HepG2 (cell line): ENCODE measurements at regions not wholly inside any gene's neighbourhood (a gene's known extent, or its start where the extent isn't known, plus 50 kb on each side); places are given as distances from the start of the nearest gene placed in this dataset.

Experiments used
- ATAC-seq: fragments of 200-7000 bp; cut with Tn5 transposase; 3 replicates; pipeline ENCODE4 v1.9.1; 2020; ENCODE audit warnings: mild to moderate bottlenecking, moderate library complexity
- BruUV-seq: library from RNA; stranded (reverse); fragments of 400-500 nt; replicated peaks from 2 replicates; lab custom pipeline; 2021; lab: Mats Ljungman, UMichigan
- CTCF ChIA-PET: fragments of 300-600 bp; formaldehyde crosslinking; extraction: SDS; loops from one replicate; lab custom pipeline; 2021; ENCODE audit warnings: low total read pairs, inconsistent platforms, low intra/inter-chr PET ratio; lab: Yijun Ruan, JAX
- POLR2A ChIA-PET: fragments of 350-600 bp; sonication (Branson Sonifier 250); formaldehyde crosslinking; loops from one replicate; lab custom pipeline; 2020; ENCODE audit warnings: antibody characterized with exemption, inconsistent platforms; lab: Yijun Ruan, JAX
- DNase-seq: peaks from one replicate; pipeline ENCODE4 v3.0.0-alpha.2; 2015; ENCODE audit warnings: low spot score
- FAIRE-seq: peaks from 3 replicates; lab custom pipeline; 2011; peaks lifted over from hg19 to GRCh38; lab: Jason Lieb, UNC
- H2AFZ ChIP-seq: one replicate; pipeline ENCODE4 v1.6.1; 2011; ENCODE audit warnings: low read length, inconsistent platforms
- H3K27ac ChIP-seq: fragments of 300-600 bp; 3 replicates; pipeline ENCODE4 v1.8.0; 2011; ENCODE audit warnings: mixed run types, mild to moderate bottlenecking, mixed read lengths, low read length, inconsistent platforms; ENCODE audit not compliant: insufficient read depth; ENCODE audit errors: extremely low read length
- H3K27me3 ChIP-seq, 2 experiments: fragments of 200-600 bp in 1 of 2; 2 replicates in 1 of 2; 3 replicates in 1 of 2; pipeline versions ENCODE4 v1.6.0 to v1.8.0; 2011; ENCODE audit warnings: low read length in 2 of 2, mild to moderate bottlenecking in 2 of 2, moderate library complexity in 2 of 2, inconsistent platforms in 1 of 2; ENCODE audit not compliant: insufficient read depth in 2 of 2, control insufficient read depth in 1 of 2
- H3K36me3 ChIP-seq, 2 experiments: fragments of 200-600 bp in 1 of 2; replicated peaks in 1 of 2; 2 replicates in 1 of 2; 3 replicates in 1 of 2; pipeline versions ENCODE4 v1.5.1 to v1.8.0; 2011; ENCODE audit warnings: low read length in 2 of 2, inconsistent platforms in 1 of 2; ENCODE audit not compliant: insufficient read depth in 2 of 2, control insufficient read depth in 1 of 2
- H3K4me1 ChIP-seq: 2 replicates; pipeline ENCODE4 v1.5.1; 2012; ENCODE audit warnings: low read length, inconsistent platforms; ENCODE audit not compliant: insufficient read depth
- H3K4me2 ChIP-seq: 2 replicates; pipeline ENCODE4 v1.6.0; 2011; ENCODE audit warnings: low read depth, low read length, inconsistent platforms
- H3K4me3 ChIP-seq, 3 experiments: fragments of 200-600 bp in 1 of 3; sonication (generic), shearing (Covaris generic) in 1 of 3; replicated peaks in 1 of 3; 2 replicates each; pipeline ENCODE4 v1.5.1; 2011 to 2016; ENCODE audit warnings: low read length in 3 of 3, inconsistent platforms in 2 of 3, low read depth in 2 of 3, mild to moderate bottlenecking in 2 of 3, control low read depth in 1 of 3, mixed read lengths in 1 of 3; ENCODE audit not compliant: insufficient read depth in 1 of 3
- H3K79me2 ChIP-seq: one replicate; pipeline ENCODE4 v1.6.1; 2011; ENCODE audit warnings: low read length, inconsistent platforms; ENCODE audit not compliant: insufficient read depth
- H3K9ac ChIP-seq: 2 replicates; pipeline ENCODE4 v1.6.0; 2011; ENCODE audit warnings: mild to moderate bottlenecking, low read depth, low read length, inconsistent platforms; ENCODE audit not compliant: insufficient read depth
- H3K9me3 ChIP-seq: 2 replicates; pipeline ENCODE4 v1.5.1; 2012; ENCODE audit warnings: mild to moderate bottlenecking, low read length
- H4K20me1 ChIP-seq: 2 replicates; pipeline ENCODE4 v1.6.0; 2011; ENCODE audit warnings: inconsistent platforms, mild to moderate bottlenecking, low read length, moderate library complexity; ENCODE audit not compliant: insufficient read depth
- CEBPB ChIP-seq: IDR thresholded peaks from 2 replicates; pipeline ENCODE4 v1.6.1; 2011; ENCODE audit warnings: low read depth, low read length, improper control_type of control experiment, borderline replicate concordance
- FOSL2 ChIP-seq: sonication (generic); formaldehyde crosslinking; IDR thresholded peaks from 2 replicates; pipeline ENCODE4 v1.4.0; 2020; ENCODE audit warnings: missing genetic modification reagents
- HNF1A ChIP-seq, 2 experiments: sonication (generic) in 1 of 2; formaldehyde crosslinking in 1 of 2; IDR thresholded peaks; 2 replicates each; pipeline versions ENCODE4 v1.4.0 to v1.6.1; 2016 to 2020; ENCODE audit warnings: borderline replicate concordance in 1 of 2, low read depth in 1 of 2, mild to moderate bottlenecking in 1 of 2, missing genetic modification reagents in 1 of 2
- KDM2A ChIP-seq: sonication (generic); formaldehyde crosslinking; IDR thresholded peaks from 2 replicates; pipeline ENCODE4 v1.4.0; 2020; ENCODE audit warnings: low read depth, missing genetic modification reagents, borderline replicate concordance
- MNT ChIP-seq: fragments of 450-650 bp; IDR thresholded peaks from 2 replicates; pipeline ENCODE4 v1.6.1; 2016
- RBM39 ChIP-seq: fragments of 200-400 bp; formaldehyde crosslinking; IDR thresholded peaks from one replicate; pipeline ENCODE4 v1.6.1; 2018; ENCODE audit warnings: antibody characterized with exemption, mild to moderate bottlenecking, low read depth, low read length; ENCODE audit not compliant: poor library complexity, severe bottlenecking
- RERE ChIP-seq: IDR thresholded peaks from 2 replicates; pipeline ENCODE4 v1.6.1; 2016; ENCODE audit warnings: low read depth, missing genetic modification reagents, missing compliant biosample characterization
- SP2 ChIP-seq: sonication (generic); formaldehyde crosslinking; IDR thresholded peaks from 2 replicates; pipeline ENCODE4 v1.5.1; 2020; ENCODE audit warnings: mild to moderate bottlenecking, missing genetic modification reagents
- ZNF350 ChIP-seq: sonication (generic); formaldehyde crosslinking; IDR thresholded peaks from 2 replicates; pipeline ENCODE4 v1.4.0; 2020; ENCODE audit warnings: mild to moderate bottlenecking, low read depth, missing genetic modification reagents, borderline replicate concordance
- ZNF839 ChIP-seq: sonication (generic); formaldehyde crosslinking; IDR thresholded peaks from 2 replicates; pipeline ENCODE4 v1.4.0; 2020; ENCODE audit warnings: missing genetic modification reagents, mild to moderate bottlenecking, borderline replicate concordance
- WGBS: methylation state at CpG from one replicate; pipeline ENCODE4 v1.1.6; 2017; ENCODE audit warnings: low lambda C conversion rate; 5-methylcytosine and 5-hydroxymethylcytosine counted together
- in situ Hi-C: cut with HindIII; loops from 2 replicates; pipeline ENCODE4 v1.10.0; 2017; ENCODE audit warnings: low pct_unique_long_range_greater_than_20kb; ENCODE audit not compliant: extremely low pct_ligation_motif_present
- intact Hi-C: fragments of 100-400 bp; cut with micrococcal nuclease; formaldehyde crosslinking; loops from one replicate; pipeline ENCODE4 v1.10.0; 2022; ENCODE audit not compliant: unreplicated experiment

- POLR2A ChIA-PET, result no interaction called here
- TF ChIP-seq CEBPB (peak; percentile 12; the same call in 1 of the 2 replicates), SP2 (CRISPR knock-in tag) (no peak), RERE (CRISPR knock-in tag) (no peak), HNF1A (IDR thresholded peaks at IDR 0.05; ENCODE audit: low read depth) (no peak), HNF1A (CRISPR knock-in tag; IDR thresholded peaks at IDR 0.05; ENCODE audit: borderline replicate concordance) (no peak), RBM39 (no peak), MNT (peak; percentile 72), ZNF839 (CRISPR knock-in tag) (no peak), KDM2A (CRISPR knock-in tag) (no peak), FOSL2 (CRISPR knock-in tag) (0 out of 2 replicates have a peak, but pooled peaks have one; percentile 12), ZNF350 (CRISPR knock-in tag) (no peak)
- TF ChIP-seq, all 625 proteins: peak for 3
- H2AFZ ChIP-seq, result no peak overlapping the region
- peaks cover 2 to 28% of the 10 kb centered on the region in 2 experiments; a peak in 1 of 5 replicates for H3K36me3 ChIP-seq
- in situ Hi-C loops, result no loop called here
- ATAC-seq (no peak), DNase-seq (peak; percentile 27), FAIRE-seq (no peak)
- WGBS, result 71% methylated on average over 3 of the region's 8 CpGs
- no peaks in the 10 kb centered on the region for H3K4me1 ChIP-seq
- H3K27ac ChIP-seq, result no peak overlapping the region
- CTCF ChIA-PET, result no interaction called here
- no peak overlapping the region for H3K4me3 ChIP-seq
- H3K9ac ChIP-seq, result no peak overlapping the region
- no peaks in the 10 kb centered on the region for H3K79me2 ChIP-seq
- H3K9me3 ChIP-seq, result no peaks in the 10 kb centered on the region
- H3K27me3 ChIP-seq, result no peaks in the 10 kb centered on the region
- BruUV-seq, result no TSS peak
- no peak overlapping the region for H3K4me2 ChIP-seq
- intact Hi-C loops, result no loop called here
- no peaks in the 10 kb centered on the region for H4K20me1 ChIP-seq
These were observed 142.8 kb upstream of the IQSEC1 start for GRCh38 chr3:13215940-13216546.
